ENCODE measurements at regions not wholly inside any gene's neighbourhood (a gene's known extent, or its start where the extent isn't known, plus 50 kb on each side); places are given as distances from the start of the nearest gene placed in this dataset.

DNA sequence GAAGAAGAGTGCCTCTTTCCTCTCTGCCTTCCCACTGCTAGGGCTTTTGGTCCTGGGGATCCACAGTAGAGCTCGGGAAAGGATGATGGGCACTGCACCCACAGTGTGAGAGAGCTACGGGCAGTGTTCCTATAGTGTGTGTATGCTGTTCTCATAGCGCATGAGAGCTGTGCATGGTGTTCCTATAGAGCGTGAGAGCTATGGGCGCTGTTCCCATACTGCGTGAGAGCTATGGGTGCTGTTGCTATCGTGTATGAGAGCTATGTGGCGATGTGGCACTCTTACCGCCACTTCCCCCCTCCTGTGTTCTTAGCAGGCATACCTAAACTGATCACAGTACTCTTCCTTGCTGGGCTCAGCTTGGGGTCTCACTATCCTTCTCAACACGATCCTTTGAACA is 213.5 kb downstream of the EDEM1 start:
- H3K27me3 ChIP-seq (ENCODE audit: control insufficient read depth, insufficient read depth, low read length), result no peaks in the 10 kb centered on the region
- H3K36me3 ChIP-seq (ENCODE audit: control insufficient read depth, insufficient read depth, low read length), result no peaks in the 10 kb centered on the region
- no peak for DNase-seq (ENCODE audit: low read depth)
- TF ChIP-seq, protein P1, sequence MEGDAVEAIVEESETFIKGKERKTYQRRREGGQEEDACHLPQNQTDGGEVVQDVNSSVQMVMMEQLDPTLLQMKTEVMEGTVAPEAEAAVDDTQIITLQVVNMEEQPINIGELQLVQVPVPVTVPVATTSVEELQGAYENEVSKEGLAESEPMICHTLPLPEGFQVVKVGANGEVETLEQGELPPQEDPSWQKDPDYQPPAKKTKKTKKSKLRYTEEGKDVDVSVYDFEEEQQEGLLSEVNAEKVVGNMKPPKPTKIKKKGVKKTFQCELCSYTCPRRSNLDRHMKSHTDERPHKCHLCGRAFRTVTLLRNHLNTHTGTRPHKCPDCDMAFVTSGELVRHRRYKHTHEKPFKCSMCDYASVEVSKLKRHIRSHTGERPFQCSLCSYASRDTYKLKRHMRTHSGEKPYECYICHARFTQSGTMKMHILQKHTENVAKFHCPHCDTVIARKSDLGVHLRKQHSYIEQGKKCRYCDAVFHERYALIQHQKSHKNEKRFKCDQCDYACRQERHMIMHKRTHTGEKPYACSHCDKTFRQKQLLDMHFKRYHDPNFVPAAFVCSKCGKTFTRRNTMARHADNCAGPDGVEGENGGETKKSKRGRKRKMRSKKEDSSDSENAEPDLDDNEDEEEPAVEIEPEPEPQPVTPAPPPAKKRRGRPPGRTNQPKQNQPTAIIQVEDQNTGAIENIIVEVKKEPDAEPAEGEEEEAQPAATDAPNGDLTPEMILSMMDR (IDR thresholded peaks at IDR 0.05; ENCODE audit: insufficient read depth, low read length, poor library complexity, severe bottlenecking), result no peak
- H3K4me3 ChIP-seq (ENCODE audit: low read depth, low read length), result no peak overlapping the region

DNA sequence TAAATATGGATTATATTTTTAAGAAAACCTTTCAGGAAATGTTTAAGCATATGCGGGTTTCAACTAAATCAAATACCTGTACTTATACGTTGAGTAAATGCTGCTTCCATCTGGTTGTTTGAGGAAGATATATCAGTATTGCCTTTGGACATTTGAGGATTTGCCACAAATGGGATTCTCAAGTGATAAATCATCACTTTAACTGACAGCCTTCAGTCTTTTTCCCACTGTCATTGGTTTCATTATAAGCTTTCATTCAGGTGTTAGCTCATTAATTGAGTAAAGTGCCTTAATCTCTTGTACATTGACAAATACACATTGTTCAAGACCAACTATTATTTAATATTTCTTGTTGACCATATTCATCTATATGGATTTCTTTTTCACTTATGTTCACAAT is 217.2 kb downstream of the EDEM1 start:
- Histone ChIP-seq H3K4me3 (ENCODE audit: low read depth, low read length) (no peak overlapping the region), H3K27me3 (ENCODE audit: control insufficient read depth, insufficient read depth, low read length) (no peaks in the 10 kb centered on the region), H3K36me3 (ENCODE audit: control insufficient read depth, insufficient read depth, low read length) (no peaks in the 10 kb centered on the region)
- TF ChIP-seq, protein P1 (IDR thresholded peaks at IDR 0.05; ENCODE audit: insufficient read depth, low read length, poor library complexity, severe bottlenecking), result no peak
- DNase-seq (ENCODE audit: low read depth), result no peak

DNA sequence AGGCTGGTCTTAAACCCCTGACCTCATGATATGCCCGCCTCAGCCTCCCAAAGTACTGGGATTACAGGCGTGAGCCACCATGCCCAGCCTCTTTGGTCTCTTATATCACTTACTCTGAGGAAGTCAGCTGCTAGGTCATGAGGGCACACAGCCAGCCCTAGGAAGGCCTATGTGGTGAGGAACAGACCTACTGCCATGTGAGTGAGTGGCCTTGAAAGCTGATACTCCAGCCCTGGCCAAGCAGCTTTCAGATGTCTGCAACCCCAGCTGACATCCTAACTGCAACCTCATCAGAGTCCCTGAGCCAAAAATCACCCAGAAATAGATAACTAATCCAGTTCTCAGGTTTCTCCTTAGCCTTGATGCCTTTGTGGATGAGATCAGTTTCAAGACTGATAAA is 224.3 kb downstream of the EDEM1 start:
- Histone ChIP-seq H3K4me3 (ENCODE audit: low read depth, low read length) (no peak overlapping the region), H3K36me3 (ENCODE audit: control insufficient read depth, insufficient read depth, low read length) (no peaks in the 10 kb centered on the region), H3K27me3 (ENCODE audit: control insufficient read depth, insufficient read depth, low read length) (no peaks in the 10 kb centered on the region)
- TF ChIP-seq, protein P1 (IDR thresholded peaks at IDR 0.05; ENCODE audit: insufficient read depth, low read length, poor library complexity, severe bottlenecking), result no peak
- no peak for DNase-seq (ENCODE audit: low read depth)

GRCh38 chr3:5423076-5423475 is 235.6 kb downstream of the EDEM1 start:
- H3K36me3 ChIP-seq (ENCODE audit: control insufficient read depth, insufficient read depth, low read length), result no peaks in the 10 kb centered on the region
- no peaks in the 10 kb centered on the region for H3K27me3 ChIP-seq (ENCODE audit: control insufficient read depth, insufficient read depth, low read length)
- TF ChIP-seq, protein P1 (IDR thresholded peaks at IDR 0.05; ENCODE audit: insufficient read depth, low read length, poor library complexity, severe bottlenecking), result no peak
- DNase-seq (ENCODE audit: low read depth), result no peak
- H3K4me3 ChIP-seq (ENCODE audit: low read depth, low read length), result no peak overlapping the region

DNA sequence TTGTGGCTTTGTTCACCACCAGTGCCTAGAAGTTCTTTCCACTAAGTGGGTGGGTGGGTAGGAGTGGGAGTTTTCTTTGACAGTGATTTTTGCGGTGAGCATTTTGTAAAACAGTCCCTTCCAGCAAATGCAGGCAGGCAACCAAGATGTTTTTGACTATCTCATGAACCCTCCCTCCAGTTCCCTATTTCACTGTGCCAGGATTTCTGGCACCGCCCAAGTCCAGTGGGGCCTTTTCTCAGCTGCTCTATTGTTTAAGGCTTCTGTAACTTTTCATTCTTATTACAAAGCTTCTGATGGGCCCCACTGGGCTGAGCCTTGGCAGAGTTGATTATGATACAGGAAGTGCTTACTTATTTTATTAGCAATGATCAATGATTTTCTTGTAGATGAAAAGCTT is 236.0 kb downstream of the EDEM1 start:
- TF ChIP-seq, protein P1 (IDR thresholded peaks at IDR 0.05; ENCODE audit: insufficient read depth, low read length, poor library complexity, severe bottlenecking), result no peak
- DNase-seq (ENCODE audit: low read depth), result no peak
- Histone ChIP-seq H3K4me3 (ENCODE audit: low read depth, low read length) (no peak overlapping the region), H3K36me3 (ENCODE audit: control insufficient read depth, insufficient read depth, low read length) (no peaks in the 10 kb centered on the region), H3K27me3 (ENCODE audit: control insufficient read depth, insufficient read depth, low read length) (no peaks in the 10 kb centered on the region)

DNA sequence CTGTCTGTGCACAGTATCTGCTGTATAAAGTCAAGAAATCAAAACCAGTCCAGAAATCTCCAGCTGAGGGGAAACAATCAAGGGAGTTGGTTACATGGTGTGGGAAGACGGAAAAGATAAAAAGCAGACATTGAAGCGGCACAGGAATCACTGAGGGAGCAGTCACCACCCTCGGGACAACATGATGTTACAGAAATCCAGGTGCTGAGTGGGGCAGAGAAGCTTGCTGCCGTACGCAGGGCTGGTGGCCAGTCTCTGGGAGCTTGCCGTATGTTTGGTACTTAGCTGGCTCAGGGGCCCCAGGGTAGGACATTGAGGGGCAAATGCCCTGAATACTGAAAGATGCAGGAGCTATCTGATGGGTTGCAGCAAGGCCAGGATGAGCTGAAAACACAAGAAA is 237.9 kb downstream of the EDEM1 start:
- DNase-seq (ENCODE audit: low read depth), result no peak
- Histone ChIP-seq H3K4me3 (ENCODE audit: low read depth, low read length) (no peak overlapping the region), H3K36me3 (ENCODE audit: control insufficient read depth, insufficient read depth, low read length) (no peaks in the 10 kb centered on the region), H3K27me3 (ENCODE audit: control insufficient read depth, insufficient read depth, low read length) (no peaks in the 10 kb centered on the region)
- TF ChIP-seq, protein P1 (IDR thresholded peaks at IDR 0.05; ENCODE audit: insufficient read depth, low read length, poor library complexity, severe bottlenecking), result no peak
